ENCODE measurements at regions not wholly inside any gene's neighbourhood (a gene's known extent, or its start where the extent isn't known, plus 50 kb on each side); places are given as distances from the start of the nearest gene placed in this dataset.

- intact Hi-C loops (cut with micrococcal nuclease), result no loop called here
- no peak for FAIRE-seq
- Histone ChIP-seq H3K27ac (ENCODE audit: extremely low read depth, low read depth, low read length) (no peak overlapping the region), H3K9ac (ENCODE audit: insufficient read depth in 1 of 2, low read depth in 2 of 2, low read length in 2 of 2) (no peak overlapping the region), H3K4me1 (replicated peaks in 1 of 2; ENCODE audit: control insufficient read depth in 2 of 2, insufficient read depth in 2 of 2, low read length in 2 of 2) (no peaks in the 10 kb centered on the region; a peak in 1 of 5 replicates), H3K36me3 (ENCODE audit: control insufficient read depth, insufficient read depth, low read length) (no peaks in the 10 kb centered on the region), H3K79me2 (ENCODE audit: control insufficient read depth, insufficient read depth, low read length) (no peaks in the 10 kb centered on the region), H3K9me1 (ENCODE audit: control insufficient read depth, insufficient read depth, low read length) (no peaks in the 10 kb centered on the region), H3K27me3 (ENCODE audit: control insufficient read depth in 2 of 2, insufficient read depth in 2 of 2, low read length in 2 of 2) (peaks cover 21 to 37% of the 10 kb centered on the region in 2 experiments; a peak in 4 of 5 replicates), H3K4me2 (ENCODE audit: insufficient read depth, low read length) (no peak overlapping the region), H4K20me1 (replicated peaks; ENCODE audit: control insufficient read depth, insufficient read depth, low read length) (peaks cover 3% of the 10 kb centered on the region; the same call in 1 of the 2 replicates), H3K4me3 (no peak overlapping the region), H3K9me3 (replicated peaks; ENCODE audit: control insufficient read depth, insufficient read depth, low read depth, low read length) (no peaks in the 10 kb centered on the region), H2AFZ (ENCODE audit: low read depth, low read length) (no peak overlapping the region)
- no TSS peak for BruUV-seq (replicated peaks)
- 0% methylated on average over 2 of the region's 2 CpGs for WGBS (ENCODE audit: insufficient coverage, low coverage, missing lambda C conversion rate)
- no peak for TF ChIP-seq LCOR (CRISPR knock-in tag; IDR thresholded peaks at IDR 0.05)
- peak; percentile 31 for TF ChIP-seq RBM25 (IDR thresholded peaks at IDR 0.05; ENCODE audit: low read depth, low read length, severe bottlenecking)
- TF ChIP-seq GTF2E2 (tag; IDR thresholded peaks at IDR 0.05), result no peak
- TF ChIP-seq CBX2 (IDR thresholded peaks at IDR 0.05; ENCODE audit: insufficient read depth, low read length, poor library complexity, severe bottlenecking), result no peak
- no peak for TF ChIP-seq MBD2 (IDR thresholded peaks at IDR 0.05; ENCODE audit: borderline replicate concordance, low read depth)
- no peak for ATAC-seq
- CTCF ChIA-PET (ENCODE audit: low intra/inter-chr PET ratio), result no interaction called here
- POLR2A ChIA-PET, result interaction anchor here (0.5 to 0.7 kb wide), 2 partner anchors 872 to 1497 kb away, joined by 3 read pairs; partner anchors contain the start of gene TMEM177
- in situ Hi-C loops (cut with MboI), result no loop called here
- DNase-seq (ENCODE audit: extremely low read depth in 1 of 4, low spot score in 3 of 4), result no peak
These were observed 184.7 kb upstream of the GLI2 start for GRCh38 chr2:120550893-120551446.

DNA sequence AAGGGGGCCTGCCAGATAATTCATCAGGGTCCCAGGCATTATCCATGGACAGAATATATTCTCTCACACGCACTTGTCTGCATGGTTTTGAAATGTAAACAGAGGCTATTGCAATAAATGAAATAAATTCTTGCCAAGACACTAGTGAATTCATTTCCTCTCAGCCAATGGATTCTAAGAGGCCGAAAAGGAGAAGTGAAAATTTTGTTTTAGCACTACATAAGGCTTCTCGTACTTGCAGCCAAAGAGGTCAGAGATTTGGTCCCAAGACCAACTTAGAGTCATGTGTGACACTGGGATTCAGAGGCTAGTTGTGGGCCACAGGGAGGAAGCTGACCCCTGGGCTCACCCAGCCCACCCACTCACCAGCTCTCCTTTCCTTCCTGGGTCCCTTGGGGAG is 184.1 kb upstream of the GLI2 start:
- Histone ChIP-seq H3K36me3 (ENCODE audit: control insufficient read depth, insufficient read depth, low read length) (no peaks in the 10 kb centered on the region), H3K4me3 (no peak overlapping the region), H4K20me1 (replicated peaks; ENCODE audit: control insufficient read depth, insufficient read depth, low read length) (peaks cover 3% of the 10 kb centered on the region; the same call in 1 of the 2 replicates), H3K9ac (ENCODE audit: insufficient read depth in 1 of 2, low read depth in 2 of 2, low read length in 2 of 2) (no peak overlapping the region), H2AFZ (ENCODE audit: low read depth, low read length) (no peak overlapping the region), H3K27ac (ENCODE audit: extremely low read depth, low read depth, low read length) (no peak overlapping the region), H3K27me3 (ENCODE audit: control insufficient read depth in 2 of 2, insufficient read depth in 2 of 2, low read length in 2 of 2) (peaks cover 16 to 31% of the 10 kb centered on the region in 2 experiments; a peak in 4 of 5 replicates), H3K4me1 (replicated peaks in 1 of 2; ENCODE audit: control insufficient read depth in 2 of 2, insufficient read depth in 2 of 2, low read length in 2 of 2) (no peaks in the 10 kb centered on the region), H3K79me2 (ENCODE audit: control insufficient read depth, insufficient read depth, low read length) (no peaks in the 10 kb centered on the region), H3K4me2 (ENCODE audit: insufficient read depth, low read length) (no peak overlapping the region), H3K9me1 (ENCODE audit: control insufficient read depth, insufficient read depth, low read length) (no peaks in the 10 kb centered on the region), H3K9me3 (replicated peaks; ENCODE audit: control insufficient read depth, insufficient read depth, low read depth, low read length) (no peaks in the 10 kb centered on the region)
- 4% methylated on average over 3 of the region's 3 CpGs for WGBS (ENCODE audit: insufficient coverage, low coverage, missing lambda C conversion rate)
- intact Hi-C loops (cut with micrococcal nuclease), result no loop called here
- no TSS peak for BruUV-seq (replicated peaks)
- DNase-seq (ENCODE audit: extremely low read depth in 1 of 4, low spot score in 3 of 4), result no peak
- ChIA-PET POLR2A (interaction anchor here (0.6 to 0.7 kb wide), 2 partner anchors 45 to 1498 kb away, joined by 3 read pairs; no protein-coding TSS in a partner anchor), CTCF (ENCODE audit: low intra/inter-chr PET ratio) (no interaction called here)
- in situ Hi-C loops (cut with MboI), result no loop called here
- ATAC-seq, result no peak
- no peak for FAIRE-seq
- TF ChIP-seq GABPB1 (CRISPR knock-in tag; IDR thresholded peaks at IDR 0.05) (no peak), PTRF (tag; IDR thresholded peaks at IDR 0.05) (no peak), RBFOX2 (IDR thresholded peaks at IDR 0.05; ENCODE audit: low read depth, low read length) (no peak), BCLAF1 (IDR thresholded peaks at IDR 0.05; ENCODE audit: borderline replicate concordance in 1 of 2, control insufficient read depth in 1 of 2, low read depth in 2 of 2, low read length in 1 of 2) (no peak), ZNF507 (tag; conservative IDR thresholded peaks at IDR 0.05) (no peak), RCOR1 (IDR thresholded peaks at IDR 0.05; ENCODE audit: borderline replicate concordance in 1 of 2, low read depth in 2 of 2, low read length in 2 of 2) (no peak), PREB (CRISPR knock-in tag; IDR thresholded peaks at IDR 0.05) (no peak)
